ENCODE measurements at regions not wholly inside any gene's neighbourhood (a gene's known extent, or its start where the extent isn't known, plus 50 kb on each side); places are given as distances from the start of the nearest gene placed in this dataset.
"Not testable (repeated sequence)": the region's sequence is repeated elsewhere in the genome, so short reads cannot be mapped to it uniquely, and the experiment has no call there.

DNA sequence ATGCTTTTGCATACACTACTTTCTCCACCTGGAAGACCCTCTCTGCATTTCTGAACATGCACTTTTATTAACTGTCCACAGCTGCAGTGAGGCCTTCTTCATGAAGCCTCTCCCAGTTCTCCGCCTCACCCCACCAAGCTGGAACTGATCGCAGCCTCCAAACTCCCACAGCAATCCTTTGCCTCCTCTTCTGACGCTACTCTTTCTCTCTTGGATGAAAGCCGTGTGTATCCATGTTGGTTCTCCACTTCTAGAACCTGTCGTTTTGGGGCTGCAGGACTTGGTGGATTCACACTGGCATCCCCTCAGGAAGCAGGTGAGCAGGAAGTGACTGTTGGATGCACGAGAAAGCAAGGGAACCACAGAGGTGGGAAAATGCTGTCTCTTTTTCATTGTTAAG is 288.6 kb downstream of the MYCN start:
- no peak for DNase-seq

DNA sequence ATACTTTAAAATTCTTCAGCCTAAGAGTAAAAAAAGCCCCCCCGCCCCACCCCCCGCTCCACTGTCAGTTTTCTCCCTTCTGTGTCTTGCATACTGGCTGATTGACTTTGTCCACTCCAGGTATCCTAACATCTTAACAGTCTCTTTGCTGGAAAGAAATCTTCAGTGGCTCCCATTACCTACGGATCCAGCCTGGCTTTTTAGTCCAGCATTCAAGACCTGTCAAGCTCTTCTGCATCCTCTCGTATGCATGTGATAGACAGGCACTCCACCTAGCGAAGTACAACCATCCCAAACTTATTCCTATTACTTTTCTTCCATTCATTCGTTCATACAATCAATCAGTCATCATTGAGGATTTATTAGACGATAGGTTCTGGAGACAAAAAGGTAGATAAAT is 288.1 kb downstream of the MYCN start:
- DNase-seq = no peak

DNA sequence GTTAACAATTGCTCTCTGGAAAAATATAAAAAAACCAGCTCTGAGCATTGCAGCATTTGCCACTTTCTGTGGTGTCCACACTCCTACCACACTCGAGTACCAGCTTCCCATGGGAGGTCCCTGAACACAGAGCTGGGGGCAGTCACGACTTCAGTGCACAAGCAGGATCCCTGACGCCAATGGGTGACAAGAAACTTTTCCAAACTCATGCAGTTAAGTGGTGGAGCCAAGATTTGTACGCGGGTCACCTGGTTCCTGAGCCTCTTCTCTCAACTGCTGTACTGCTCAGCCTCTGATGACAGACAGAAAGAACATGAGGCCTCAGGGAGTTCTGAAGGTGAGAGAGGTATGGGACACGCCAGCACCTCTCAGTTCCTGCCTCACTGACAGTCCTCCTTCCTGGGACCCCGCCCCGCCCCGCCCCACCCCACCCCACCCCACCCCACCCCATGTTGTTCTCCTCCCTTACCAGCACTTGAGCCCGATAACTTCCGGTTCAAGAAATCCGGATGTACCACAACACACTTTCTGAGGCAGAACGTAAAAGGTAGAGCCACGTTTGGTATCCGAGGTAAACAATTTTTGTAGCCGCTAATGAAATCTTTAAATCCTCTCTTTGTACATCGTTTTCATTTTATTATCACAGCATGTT is 287.6 kb downstream of the MYCN start:
- DNase-seq = no peak

DNA sequence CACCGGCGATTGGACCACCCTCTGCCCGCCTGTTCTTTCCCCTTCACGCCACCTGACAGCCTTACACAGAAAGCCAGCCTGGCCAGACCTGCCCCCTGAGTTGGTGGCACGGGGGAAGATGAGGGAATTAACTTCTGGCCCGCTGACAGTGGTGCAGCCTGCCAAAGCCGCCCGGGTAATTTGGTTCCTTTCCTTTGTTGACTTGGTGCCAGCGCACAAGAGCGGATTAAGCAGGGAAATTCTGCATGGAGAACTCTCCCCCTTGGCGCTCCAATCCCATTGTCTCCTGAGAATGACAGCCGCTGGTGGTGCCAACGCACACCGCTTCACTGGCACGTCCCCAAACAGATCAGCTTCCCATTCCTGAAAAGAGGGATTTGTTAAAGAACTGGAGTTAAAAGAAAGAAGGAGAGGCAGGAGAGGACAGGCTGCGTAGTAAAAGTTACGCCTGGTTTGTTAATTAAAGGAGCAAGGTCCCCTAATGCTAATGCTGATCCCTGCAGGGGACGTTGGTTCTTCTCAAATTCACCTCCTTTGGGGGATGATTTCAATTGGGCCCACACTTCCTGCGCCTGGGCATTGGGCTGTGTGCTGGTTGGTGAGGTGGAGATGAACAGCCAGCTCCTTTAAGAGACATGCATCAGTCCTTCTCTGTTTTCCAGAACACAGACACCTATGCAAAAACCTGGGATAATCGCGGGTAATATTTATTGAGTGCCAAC is 286.8 kb downstream of the MYCN start:
- no peak for DNase-seq

DNA sequence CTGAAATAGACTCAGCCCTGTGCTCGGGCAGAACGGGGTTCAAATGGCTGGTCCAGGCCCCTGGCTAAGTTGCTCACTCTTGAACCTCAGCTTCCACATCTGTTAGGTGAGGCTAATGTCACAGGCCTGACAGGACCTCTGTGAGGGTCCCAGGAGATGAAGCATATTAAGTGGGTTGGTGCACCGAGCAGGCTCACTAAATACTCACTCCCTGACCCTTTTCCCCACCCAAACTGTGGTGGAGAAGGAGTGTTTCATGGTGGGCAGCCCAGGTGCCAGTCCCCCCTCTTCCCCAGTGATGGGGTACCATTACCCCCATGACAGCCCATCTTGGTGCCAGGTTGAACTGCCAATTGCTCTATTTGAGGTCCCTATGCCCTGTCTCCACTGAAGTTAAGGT is 286.0 kb downstream of the MYCN start:
- no peak for DNase-seq

DNA sequence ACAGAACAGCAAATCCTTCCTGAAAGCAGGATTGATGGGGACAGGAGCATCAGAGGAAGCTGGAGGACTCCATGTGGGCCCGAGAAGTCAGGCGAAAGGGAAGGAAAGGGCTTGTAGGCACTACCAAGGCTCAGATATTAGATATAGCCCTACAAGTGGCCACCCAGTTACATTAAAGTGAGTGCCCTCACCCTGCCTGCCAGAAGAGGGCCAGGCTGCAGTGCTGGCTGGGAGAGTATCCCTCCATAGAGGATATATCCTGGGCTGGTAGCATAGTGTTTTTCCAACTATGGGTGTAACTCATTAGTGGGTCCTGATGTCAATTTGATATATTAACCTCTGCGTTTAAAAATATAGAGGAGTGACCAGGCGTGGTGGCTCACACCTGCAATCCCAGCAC is 285.2 kb downstream of the MYCN start:
- no peak for DNase-seq

DNA sequence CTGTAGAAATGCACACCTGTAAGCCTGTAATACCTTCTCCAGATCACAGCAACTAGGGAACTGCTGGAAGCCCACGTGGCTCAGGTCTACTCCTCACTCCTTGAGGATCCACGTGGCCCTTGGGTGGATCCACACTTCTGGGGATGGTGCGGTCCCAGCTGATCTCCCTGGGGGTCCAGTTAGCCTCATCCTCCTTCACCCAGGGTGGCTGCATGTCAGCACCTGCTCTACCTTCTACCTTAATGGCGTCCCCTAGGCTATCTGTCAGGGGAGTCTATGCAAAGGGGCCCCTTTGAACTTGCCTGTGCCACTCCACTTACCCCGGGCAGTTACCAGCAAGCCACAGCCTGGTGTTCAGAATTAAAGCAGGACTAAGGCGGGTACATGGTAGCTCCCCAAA is 284.7 kb downstream of the MYCN start:
- no peak for DNase-seq

DNA sequence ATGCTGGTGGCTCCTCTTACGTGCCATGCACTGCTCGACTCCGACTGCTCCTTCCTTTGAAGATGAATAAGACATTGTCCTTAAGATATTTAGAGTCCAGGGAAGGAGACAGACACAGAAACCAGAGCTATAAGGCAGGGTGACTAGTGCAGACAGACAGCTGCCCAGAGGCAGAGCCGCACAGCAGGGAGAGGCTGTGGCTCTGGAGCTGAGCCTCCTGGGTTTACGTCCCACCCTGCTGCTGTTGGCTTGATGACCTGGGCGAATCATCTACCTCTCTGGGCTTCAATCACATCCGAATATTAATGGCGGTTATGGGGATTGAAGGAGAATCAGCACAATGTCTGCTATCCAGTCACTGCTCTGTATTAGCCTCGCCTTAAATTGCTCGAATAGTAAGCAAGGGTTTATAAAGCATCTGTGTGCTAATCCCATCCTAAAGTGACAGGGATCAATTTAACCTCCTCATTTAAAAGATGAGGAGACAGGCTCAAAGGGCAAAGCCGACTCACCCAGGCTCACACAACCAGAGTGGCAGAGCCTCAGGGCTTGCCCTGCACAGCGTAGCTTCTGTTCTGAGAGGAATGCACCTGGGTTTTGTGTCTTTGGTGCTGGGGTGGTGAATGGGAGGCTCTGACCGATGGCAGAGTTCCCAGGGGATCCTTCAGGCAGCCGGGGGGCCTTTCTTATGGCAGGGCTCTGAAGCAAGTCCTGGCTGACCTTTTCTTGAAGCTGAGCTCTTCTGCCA is 284.1 kb downstream of the MYCN start:
- DNase-seq = no peak

DNA sequence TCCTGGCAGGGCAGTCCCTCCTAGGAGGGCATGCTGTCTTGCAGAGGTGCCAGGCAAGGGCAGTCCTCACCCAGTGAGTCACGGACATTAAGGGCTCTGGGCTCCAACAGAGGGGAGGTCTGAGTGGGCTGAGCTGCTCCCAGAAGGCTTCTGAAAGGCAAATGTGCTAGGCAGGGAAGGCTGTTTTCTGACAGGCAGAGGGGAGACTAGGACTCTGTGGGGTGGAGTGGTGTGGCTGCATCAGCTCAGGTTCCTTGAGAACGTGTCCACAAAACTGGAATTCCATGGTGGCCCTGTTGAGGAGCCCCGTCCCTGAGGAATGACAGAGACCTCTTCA is 283.5 kb downstream of the MYCN start:
- no peak for DNase-seq

DNA sequence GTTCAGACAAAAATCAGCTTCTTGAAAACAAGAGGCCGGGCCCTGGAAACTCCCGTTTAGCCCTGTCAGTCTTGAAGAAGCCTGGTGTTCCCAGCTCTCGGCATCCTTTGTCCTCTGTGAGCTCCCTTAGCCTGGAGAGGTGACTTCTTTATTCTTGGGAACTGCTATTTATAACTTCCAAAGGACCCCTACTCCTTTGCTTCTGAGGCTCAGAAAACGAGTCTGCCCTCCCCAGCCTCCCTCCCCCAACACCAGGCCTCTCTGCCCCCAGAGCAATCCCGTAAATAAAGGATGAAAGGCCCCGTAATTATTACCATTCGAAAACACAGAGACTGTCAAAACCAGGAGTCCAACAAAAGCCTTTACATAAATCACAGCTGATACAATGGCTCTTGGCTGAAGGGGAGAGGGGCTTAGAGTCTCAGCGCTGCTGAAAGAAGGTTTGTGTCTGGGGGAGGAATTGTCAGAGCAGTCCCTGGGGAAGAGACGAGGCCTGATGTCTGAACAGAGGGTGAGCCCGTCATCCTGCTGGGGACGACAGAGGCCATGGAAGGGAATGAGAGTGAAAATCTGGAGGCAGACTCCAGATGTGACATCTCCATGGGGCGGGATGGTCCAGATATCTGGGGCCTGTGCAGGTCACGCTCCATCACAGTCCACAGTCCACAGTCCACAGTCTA is 283.0 kb downstream of the MYCN start:
- no peak for DNase-seq

DNA sequence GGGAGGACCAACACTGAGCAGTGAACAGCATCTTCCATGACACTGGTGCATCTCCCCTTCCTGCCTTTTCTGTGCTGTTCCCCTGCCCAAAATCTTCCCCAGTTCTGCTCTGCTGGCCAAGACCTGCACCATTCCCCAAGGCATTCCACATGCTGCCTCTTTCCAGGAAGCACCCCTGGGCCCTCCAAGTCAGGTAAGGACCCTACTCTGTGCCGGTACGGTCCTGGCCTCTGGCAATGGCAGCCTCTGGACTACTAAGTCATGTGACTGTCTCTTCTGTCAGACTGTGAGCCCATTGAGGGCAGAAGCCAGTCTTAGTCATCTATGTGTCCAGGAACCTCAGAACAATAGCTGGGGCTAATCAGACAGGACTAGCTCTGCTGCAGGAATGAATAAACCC is 282.0 kb downstream of the MYCN start:
- DNase-seq = no peak

DNA sequence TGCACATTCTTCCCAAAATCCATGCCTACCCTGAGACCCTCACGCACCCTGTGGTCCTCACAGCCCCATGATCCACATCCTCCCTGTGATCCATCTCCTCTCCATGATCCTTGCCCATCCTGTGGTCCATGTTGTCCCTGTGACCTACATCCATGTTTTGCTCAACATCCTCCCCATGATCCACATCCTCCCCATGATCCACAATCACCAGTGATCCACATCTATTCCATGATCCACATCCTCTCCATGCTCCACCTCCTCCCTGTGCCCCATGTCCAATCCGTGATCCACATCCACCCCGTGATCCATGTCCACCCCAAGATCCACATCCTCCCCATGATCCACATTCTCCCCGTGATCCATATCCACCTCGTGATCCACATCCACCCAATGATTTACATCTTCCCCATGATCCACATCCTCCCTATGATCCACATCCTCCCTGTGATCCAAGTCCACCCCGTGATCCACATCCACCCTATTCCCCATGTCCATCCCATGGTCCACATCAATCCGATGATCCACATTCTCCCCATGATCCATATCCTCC is 281.2 kb downstream of the MYCN start:
- DNase-seq = no peak

DNA sequence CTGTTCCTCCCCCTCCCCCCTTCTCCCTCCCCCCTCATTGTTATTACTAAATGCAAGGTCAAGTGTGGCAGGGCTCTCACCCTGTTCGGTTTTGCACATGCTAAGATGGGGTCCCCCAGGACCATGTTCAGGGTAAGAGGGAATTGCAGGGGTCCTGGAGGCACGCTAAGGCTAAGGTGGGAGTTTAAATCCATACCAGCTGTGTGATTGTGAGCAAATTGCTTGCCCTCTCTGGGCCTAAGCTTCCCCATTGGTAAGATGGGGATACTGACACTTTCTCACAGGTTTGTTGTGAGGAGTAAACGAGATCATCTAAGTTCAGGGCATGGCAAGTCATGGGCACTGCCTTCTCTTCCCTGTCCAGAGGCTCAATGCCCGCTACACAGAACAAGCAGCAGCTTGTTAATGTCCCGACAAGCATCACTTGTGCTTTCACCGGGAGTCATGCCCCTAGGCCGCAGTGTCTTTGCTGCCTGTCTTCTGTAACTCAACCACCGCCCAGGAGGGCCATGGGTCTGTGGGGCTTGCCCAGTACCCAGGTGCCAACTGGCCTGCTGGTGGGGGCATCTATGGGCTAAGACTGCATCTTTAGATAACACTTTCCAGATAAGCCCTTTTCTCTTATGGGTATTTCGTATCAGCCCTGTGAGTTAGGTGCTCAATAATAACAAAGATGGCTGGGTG is 279.1 kb downstream of the MYCN start:
- DNase-seq = no peak

DNA sequence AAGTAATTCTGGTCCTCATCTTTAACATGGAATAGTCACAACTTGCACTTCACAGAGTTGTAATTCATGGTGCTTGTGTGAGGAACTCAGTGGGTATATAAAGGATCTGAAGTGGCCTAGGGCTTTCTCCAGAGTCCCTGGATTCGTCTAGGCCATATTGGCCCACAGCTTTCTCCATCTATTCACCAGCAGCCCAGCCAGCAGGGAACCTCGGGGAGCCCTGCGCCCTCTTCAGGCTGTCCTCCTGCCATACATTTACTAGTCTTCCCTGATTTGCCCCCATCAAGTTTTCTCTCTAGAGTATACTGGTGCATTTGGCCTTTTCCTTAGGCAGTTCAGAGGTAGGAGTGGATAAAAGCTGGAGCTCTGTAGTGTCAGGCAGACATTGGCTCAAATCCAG is 278.3 kb downstream of the MYCN start:
- no peak for DNase-seq

DNA sequence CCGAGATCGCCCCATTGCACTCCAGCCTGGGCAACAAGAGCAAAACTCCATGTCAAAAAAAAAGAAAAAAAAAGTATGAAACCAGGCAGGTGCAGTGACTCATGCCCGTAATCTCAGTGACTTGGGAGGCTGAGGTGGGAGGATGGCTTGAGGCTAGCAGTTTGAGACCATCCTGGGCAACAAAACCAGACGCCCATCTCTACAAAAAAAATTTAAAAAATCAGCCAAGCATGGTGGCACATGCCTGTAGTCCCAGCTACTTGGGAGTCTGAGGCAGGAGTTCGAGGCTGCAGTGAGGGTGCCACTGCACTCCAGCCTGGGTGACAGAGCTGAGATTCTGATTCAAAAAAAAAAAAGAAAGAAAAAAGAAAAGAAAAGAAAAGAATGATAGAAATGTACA is 277.8 kb downstream of the MYCN start:
- DNase-seq = no peak

DNA sequence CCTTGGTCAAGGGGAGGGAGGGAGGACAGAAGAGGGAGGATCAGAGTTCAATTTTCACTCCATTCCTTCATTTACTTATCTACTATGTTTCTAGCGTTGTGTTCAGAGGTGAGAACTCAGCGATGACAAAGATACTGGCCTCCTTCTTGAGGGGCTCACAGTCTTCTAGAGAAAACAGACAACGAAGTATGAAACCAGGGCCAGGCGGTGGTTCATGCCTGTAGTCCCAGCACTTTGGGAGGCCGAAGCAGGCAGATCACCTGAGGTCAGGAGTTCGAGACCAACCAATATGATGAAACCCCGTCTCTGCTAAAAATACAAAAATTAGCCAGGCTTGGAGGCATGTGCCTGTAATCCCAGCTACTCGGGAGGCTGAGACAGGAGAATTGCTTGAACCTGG is 277.4 kb downstream of the MYCN start:
- DNase-seq = not testable (repeated sequence)

DNA sequence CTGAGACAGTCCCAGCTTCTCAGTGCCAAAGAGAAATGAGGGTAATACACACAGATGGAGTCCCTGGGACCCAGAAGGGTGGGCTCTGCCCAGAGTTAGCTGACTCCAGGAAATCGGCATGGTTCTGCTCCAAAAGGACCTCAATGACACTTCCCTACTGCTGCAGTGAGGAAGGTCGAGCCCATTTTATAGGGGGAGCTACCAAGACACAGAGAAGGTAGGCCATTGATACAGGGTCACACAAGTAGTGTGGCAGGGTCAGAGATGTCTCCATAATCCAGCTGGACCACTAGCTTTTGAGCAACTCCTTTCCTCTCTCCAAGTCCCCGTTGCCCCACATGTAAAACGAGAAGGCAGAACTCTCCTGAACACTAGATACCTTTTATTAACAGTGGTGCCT is 276.9 kb downstream of the MYCN start:
- DNase-seq = no peak

DNA sequence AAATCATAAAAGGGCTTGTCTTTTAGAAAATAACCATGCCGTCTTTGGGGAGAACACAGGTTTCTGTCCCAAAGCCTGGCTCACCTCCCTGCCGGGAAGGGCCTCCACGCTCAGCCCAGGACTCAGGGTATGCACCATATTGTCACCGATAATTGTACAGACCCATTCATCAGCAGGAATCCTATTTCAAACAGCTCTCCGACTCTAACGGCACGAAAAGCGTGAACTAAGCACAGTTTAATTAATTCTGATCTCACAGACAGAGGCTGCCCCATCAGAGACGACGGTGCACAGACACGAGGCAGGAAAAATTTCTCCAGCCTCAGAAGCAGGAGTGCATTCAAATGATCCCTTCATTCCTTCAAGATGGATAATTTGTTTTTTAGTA is 276.2 kb downstream of the MYCN start:
- DNase-seq = no peak

DNA sequence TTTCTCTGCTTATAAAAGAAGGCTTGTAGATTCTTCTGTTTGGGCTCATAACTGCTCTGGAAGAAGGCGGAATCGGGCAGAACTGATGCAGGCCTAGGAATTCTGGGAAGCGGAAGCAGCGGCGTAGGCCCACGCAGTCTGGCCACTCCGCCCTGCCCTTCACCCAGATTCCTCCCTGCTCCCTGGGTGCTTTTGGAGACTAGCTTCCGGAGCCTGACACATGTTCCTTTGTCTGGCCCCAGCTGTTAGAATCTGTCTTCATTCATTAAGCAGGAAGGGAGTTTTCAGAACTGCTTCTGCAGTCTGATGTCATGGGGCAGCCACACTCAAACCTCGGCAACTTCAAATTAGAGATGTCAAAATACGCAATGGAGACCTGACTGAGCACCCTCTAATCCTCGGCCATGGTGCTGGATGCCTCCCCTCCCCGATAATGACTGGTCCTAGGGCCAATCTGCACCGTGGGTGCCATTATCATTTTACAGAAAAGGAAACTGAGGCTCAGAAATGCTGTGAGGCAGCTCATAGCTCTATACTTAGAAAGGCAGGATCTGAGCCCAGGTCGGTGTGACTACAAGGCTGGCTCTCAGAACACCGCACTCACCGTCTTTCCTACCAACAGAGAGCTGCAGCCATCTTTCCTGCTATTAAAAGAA is 275.7 kb downstream of the MYCN start:
- DNase-seq = no peak

DNA sequence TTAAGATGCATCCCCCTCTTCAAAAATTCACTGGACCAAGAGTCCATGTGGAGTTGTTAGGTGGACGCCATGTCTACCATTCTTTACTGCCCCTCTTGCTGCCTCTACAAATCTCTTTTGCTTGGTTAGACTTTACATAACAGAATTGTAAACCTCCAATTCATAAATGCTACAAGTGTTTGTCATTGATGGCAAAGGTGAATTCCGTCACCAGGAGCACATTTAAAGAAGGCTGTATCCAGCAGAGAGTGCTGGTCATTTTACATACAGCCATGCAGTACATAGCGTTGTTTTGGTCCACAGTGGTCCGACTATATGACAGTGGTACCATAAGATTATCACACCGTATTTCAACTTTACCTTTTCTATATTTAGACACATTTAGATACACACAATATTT is 274.5 kb downstream of the MYCN start:
- DNase-seq = no peak

DNA sequence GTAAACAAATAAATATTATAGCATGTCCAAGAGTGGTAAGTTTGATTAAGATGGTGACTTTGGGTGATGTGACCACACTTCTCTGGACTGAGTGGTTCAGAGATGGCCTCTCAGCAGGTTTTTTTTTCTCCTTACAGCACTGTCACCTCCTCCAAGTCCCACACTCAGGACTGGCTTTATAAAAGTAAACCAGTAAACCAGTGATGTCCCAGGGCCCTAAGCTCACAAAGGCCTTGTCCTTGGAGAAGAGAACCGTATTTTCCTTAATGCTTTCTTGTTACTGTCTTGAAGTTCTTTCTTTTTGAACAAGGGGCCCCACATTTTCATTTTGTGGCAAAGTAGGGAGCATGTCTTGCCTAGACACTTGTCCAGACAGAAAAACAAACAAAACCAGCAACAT is 274.0 kb downstream of the MYCN start:
- DNase-seq = no peak

DNA sequence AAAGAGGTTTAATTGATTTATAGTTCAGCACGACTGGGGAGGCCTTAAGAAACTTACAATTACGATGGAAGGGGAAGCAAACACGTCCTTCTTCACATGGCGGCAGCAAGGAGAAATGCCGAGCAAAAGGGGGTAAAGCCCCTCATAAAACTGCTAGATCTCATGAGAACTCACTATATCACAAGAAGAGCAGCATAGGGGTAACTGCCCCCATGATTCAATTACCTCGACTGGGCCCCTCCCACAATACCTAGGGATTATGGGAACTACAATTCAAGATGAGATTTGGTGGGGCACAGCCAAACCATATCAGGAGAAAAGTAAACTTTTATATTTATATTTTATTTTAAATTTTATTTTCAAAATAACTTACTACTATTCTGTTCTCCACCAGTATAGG is 272.0 kb downstream of the MYCN start:
- DNase-seq = no peak
